ENCODE measurements at regions not wholly inside any gene's neighbourhood (a gene's known extent, or its start where the extent isn't known, plus 50 kb on each side); places are given as distances from the start of the nearest gene placed in this dataset.

- TF ChIP-seq CTCF (IDR thresholded peaks at IDR 0.05 in 2 of 3, conservative IDR thresholded peaks at IDR 0.05 in 1 of 3; ENCODE audit: borderline replicate concordance in 1 of 3, insufficient read depth in 1 of 3, low read depth in 2 of 3, low read length in 2 of 3) (no peak), MAX (IDR thresholded peaks at IDR 0.05) (no peak)
These were observed 184.3 kb upstream of the USP15 start for GRCh38 chr12:62075870-62076269.
